ENCODE measurements at regions not wholly inside any gene's neighbourhood (a gene's known extent, or its start where the extent isn't known, plus 50 kb on each side); places are given as distances from the start of the nearest gene placed in this dataset.

DNA sequence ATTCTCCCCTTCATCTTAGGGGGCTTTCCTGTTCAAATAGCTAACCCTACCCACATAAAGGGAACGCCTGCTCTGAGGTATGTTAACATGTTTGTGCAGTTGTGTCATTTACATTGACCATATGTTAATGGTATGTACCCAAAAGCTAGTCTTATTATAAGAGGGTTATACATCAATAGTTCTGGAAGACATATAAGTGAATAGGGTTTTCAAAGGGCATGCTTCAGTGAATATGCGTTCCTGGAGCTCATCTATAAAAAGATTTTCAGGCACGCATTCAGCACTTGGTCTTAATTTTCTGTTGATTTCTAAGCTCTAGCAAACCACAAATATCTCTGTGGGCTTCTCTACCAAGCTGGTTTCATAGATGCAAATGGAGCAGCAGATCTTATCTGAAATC lies 766.1 kb downstream of the IRX1 start:
- no peaks in the 10 kb centered on the region for H3K36me3 Mint-ChIP-seq (ENCODE audit: insufficient read depth in 1 of 3, low read depth in 3 of 3)
- WGBS (ENCODE audit: extremely low coverage, insufficient read length, low lambda C conversion rate) = no CpG with 5 or more reads among the region's 3 CpGs
- H3K4me1 ChIP-seq (ENCODE audit: insufficient read depth, low read length) = no peaks in the 10 kb centered on the region

More for the DNA sequence above, 766.1 kb downstream of the IRX1 start:
- no peak overlapping the region for H2AK5ac ChIP-seq (ENCODE audit: insufficient read length, low read length)
- no peaks in the 10 kb centered on the region for H3K23me2 ChIP-seq (ENCODE audit: insufficient read length, low read depth, low read length, poor library complexity, severe bottlenecking)
- H3K4me1 Mint-ChIP-seq = no peaks in the 10 kb centered on the region
- no peaks in the 10 kb centered on the region for H3K27me3 Mint-ChIP-seq (ENCODE audit: low read depth)
- no peak overlapping the region for H2BK20ac ChIP-seq (ENCODE audit: low read depth, low read length, poor library complexity, severe bottlenecking)
- H3K27me3 ChIP-seq (ENCODE audit: insufficient read depth, low read length) = no peaks in the 10 kb centered on the region
- H4K8ac ChIP-seq (replicated peaks; ENCODE audit: insufficient read length, low read depth, low read length) = no peak overlapping the region
- no peak overlapping the region for H2AFZ ChIP-seq (ENCODE audit: low read length)
- H3K4ac ChIP-seq (ENCODE audit: low read depth, low read length) = no peak overlapping the region
- no peaks in the 10 kb centered on the region for H3K9me3 ChIP-seq (ENCODE audit: control insufficient read depth, low read depth, low read length)
- no peak overlapping the region for H3K4me2 ChIP-seq (ENCODE audit: insufficient read depth, insufficient read length, low read length)
- H3K79me1 ChIP-seq (ENCODE audit: insufficient read depth, low read depth, low read length, poor library complexity, severe bottlenecking) = no peaks in the 10 kb centered on the region
- no peak overlapping the region for H3K56ac ChIP-seq (ENCODE audit: insufficient read length, low read depth, low read length)
- H3K79me2 ChIP-seq (ENCODE audit: insufficient read depth, low read length) = no peaks in the 10 kb centered on the region
- H2BK15ac ChIP-seq (ENCODE audit: low read depth, low read length) = no peak overlapping the region
- H4K91ac ChIP-seq (ENCODE audit: insufficient read length, low read depth, low read length) = no peak overlapping the region
- no peak overlapping the region for H4K5ac ChIP-seq (ENCODE audit: insufficient read length, low read depth, low read length)
- H3K23ac ChIP-seq (ENCODE audit: insufficient read length, low read depth, low read length) = no peak overlapping the region
- no peak overlapping the region for H2BK120ac ChIP-seq (ENCODE audit: low read depth, low read length, poor library complexity, severe bottlenecking)
- TF ChIP-seq, protein P1, sequence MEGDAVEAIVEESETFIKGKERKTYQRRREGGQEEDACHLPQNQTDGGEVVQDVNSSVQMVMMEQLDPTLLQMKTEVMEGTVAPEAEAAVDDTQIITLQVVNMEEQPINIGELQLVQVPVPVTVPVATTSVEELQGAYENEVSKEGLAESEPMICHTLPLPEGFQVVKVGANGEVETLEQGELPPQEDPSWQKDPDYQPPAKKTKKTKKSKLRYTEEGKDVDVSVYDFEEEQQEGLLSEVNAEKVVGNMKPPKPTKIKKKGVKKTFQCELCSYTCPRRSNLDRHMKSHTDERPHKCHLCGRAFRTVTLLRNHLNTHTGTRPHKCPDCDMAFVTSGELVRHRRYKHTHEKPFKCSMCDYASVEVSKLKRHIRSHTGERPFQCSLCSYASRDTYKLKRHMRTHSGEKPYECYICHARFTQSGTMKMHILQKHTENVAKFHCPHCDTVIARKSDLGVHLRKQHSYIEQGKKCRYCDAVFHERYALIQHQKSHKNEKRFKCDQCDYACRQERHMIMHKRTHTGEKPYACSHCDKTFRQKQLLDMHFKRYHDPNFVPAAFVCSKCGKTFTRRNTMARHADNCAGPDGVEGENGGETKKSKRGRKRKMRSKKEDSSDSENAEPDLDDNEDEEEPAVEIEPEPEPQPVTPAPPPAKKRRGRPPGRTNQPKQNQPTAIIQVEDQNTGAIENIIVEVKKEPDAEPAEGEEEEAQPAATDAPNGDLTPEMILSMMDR (conservative IDR thresholded peaks at IDR 0.05) = no peak
- no peak overlapping the region for H2BK5ac ChIP-seq (ENCODE audit: insufficient read length, low read length)
- H3K9me3 Mint-ChIP-seq = no peaks in the 10 kb centered on the region
- H2BK12ac ChIP-seq (ENCODE audit: insufficient read length, low read depth, low read length) = no peak overlapping the region
- DNase-seq = no peak
- H3T11ph ChIP-seq (ENCODE audit: low read length) = no peak overlapping the region
- no peak overlapping the region for H3K27ac Mint-ChIP-seq
- no peak overlapping the region for H3K18ac ChIP-seq (ENCODE audit: insufficient read length, low read depth, low read length)
- H3K27ac ChIP-seq (ENCODE audit: insufficient read length, low read depth, low read length) = no peak overlapping the region
- H4K20me1 ChIP-seq (ENCODE audit: control insufficient read depth, insufficient read depth, insufficient read length) = no peaks in the 10 kb centered on the region
- no peak overlapping the region for H3K4me3 Mint-ChIP-seq
- no peak overlapping the region for H3K9ac ChIP-seq (ENCODE audit: extremely low read depth, insufficient read length, low read length)
- no peak overlapping the region for H3K14ac ChIP-seq (ENCODE audit: insufficient read depth, low read length)

All from H9 (cell line).